Cardiac muscle cell (in vitro differentiated cells and primary cell): ENCODE measurements at regions not wholly inside any gene's neighbourhood (a gene's known extent, or its start where the extent isn't known, plus 50 kb on each side); places are given as distances from the start of the nearest gene placed in this dataset.

ENCODE experiments used
- DNase-seq, 2 donors: peaks; one replicate each; pipeline versions ENCODE4 v3.0.0 to v3.0.0-alpha.2; 2010 to 2017; ENCODE audit warnings: low read depth in 1 of 2, low spot score in 1 of 2
- H3K27ac ChIP-seq: fragments of 200-600 bp; sonication (generic); 2 replicates; pipeline ENCODE4 v1.5.1; 2016
- H3K27me3 ChIP-seq: fragments of 200-600 bp; sonication (generic); 2 replicates; pipeline ENCODE4 v1.6.0; 2016; ENCODE audit warnings: control low read depth
- H3K36me3 ChIP-seq: fragments of 200-600 bp; sonication (generic); 2 replicates; pipeline ENCODE4 v1.5.1; 2016; ENCODE audit warnings: control low read depth
- H3K4me1 ChIP-seq: fragments of 200-600 bp; sonication (generic); 2 replicates; pipeline ENCODE4 v1.8.1; 2017; ENCODE audit warnings: low read depth, mild to moderate bottlenecking, mixed run types
- H3K4me3 ChIP-seq: fragments of 200-600 bp; sonication (generic); 2 replicates; pipeline ENCODE4 v1.5.1; 2016; ENCODE audit warnings: mild to moderate bottlenecking
- H3K9me3 ChIP-seq: fragments of 200-600 bp; sonication (generic); 2 replicates; pipeline ENCODE4 v1.5.1; 2017; ENCODE audit warnings: low read depth, mild to moderate bottlenecking, control low read depth
- CTCF ChIP-seq: IDR thresholded peaks from 2 replicates; pipeline ENCODE4 v1.5.1; 2012; ENCODE audit warnings: low read depth, mild to moderate bottlenecking, low read length

GRCh38 chr10:91076991-91077548, 143.4 kb upstream of the PCGF5 start:
- DNase-seq: no peak
- peaks cover 8% of the 10 kb centered on the region for H3K4me1 ChIP-seq
- TF ChIP-seq CTCF: no peak
- no peaks in the 10 kb centered on the region for H3K36me3 ChIP-seq
- H3K27me3 ChIP-seq: no peaks in the 10 kb centered on the region
- H3K27ac ChIP-seq: no peak overlapping the region
- no peak overlapping the region for H3K4me3 ChIP-seq
- no peaks in the 10 kb centered on the region for H3K9me3 ChIP-seq

DNA sequence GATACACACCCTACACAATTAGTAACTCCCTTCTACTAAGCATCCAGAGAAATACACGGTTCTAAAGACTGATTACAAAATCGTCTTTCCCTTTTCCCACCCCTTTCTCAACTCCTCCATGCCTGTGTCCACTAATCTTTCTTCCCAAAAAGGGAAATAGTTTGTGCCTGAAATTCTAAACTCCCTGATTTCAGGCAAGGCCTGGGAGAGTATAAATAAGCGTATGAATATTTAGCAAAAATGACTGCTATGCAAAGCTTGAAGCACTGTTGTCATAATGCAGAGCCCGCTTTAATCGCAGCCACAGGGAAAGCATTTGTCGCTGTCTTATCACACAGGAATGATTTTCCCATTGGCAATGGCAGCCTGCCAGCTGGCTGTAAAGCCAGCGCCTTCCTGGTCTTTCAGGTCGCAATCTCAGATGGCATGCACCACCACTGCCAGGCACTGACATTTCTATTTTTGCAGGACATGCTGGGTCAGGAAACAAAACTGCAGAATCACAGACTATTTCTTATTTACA, 142.9 kb upstream of the PCGF5 start:
- Histone ChIP-seq H3K27me3 (no peaks in the 10 kb centered on the region), H3K9me3 (no peaks in the 10 kb centered on the region), H3K4me1 (peaks cover 8% of the 10 kb centered on the region), H3K4me3 (no peak overlapping the region), H3K36me3 (no peaks in the 10 kb centered on the region), H3K27ac (no peak overlapping the region)
- peak; percentile 44 to 50 for DNase-seq
- no peak for TF ChIP-seq CTCF

- peaks cover 8% of the 10 kb centered on the region for H3K4me1 ChIP-seq
- H3K4me3 ChIP-seq: no peak overlapping the region
- no peak overlapping the region for H3K27ac ChIP-seq
- no peaks in the 10 kb centered on the region for H3K9me3 ChIP-seq
- no peaks in the 10 kb centered on the region for H3K36me3 ChIP-seq
- H3K27me3 ChIP-seq: no peaks in the 10 kb centered on the region
- TF ChIP-seq CTCF: no peak
- no peak for DNase-seq
Measured at GRCh38 chr10:91080776-91081175, 139.7 kb upstream of the PCGF5 start.

DNA sequence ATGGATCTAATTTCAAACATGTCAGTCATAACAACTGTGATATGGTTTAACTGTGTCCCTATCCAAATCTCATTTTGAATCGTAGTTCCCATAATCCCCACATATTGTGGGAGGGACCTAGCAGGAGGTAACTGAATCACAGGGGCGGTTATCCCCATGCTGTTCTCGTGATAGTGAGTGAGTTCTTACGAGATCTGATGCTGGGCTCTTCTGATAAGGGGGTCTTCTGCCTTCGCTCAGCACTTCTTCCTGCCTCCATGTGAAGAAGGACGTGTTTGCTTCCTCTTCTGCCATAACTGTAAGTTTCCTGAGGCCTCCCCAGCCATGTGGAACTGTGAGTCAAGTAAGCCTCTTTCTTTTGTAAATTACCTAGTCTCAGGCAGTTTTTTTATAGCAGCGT, 138.0 kb upstream of the PCGF5 start:
- H3K4me1 ChIP-seq: peaks cover 8% of the 10 kb centered on the region
- no peak for TF ChIP-seq CTCF

DNA sequence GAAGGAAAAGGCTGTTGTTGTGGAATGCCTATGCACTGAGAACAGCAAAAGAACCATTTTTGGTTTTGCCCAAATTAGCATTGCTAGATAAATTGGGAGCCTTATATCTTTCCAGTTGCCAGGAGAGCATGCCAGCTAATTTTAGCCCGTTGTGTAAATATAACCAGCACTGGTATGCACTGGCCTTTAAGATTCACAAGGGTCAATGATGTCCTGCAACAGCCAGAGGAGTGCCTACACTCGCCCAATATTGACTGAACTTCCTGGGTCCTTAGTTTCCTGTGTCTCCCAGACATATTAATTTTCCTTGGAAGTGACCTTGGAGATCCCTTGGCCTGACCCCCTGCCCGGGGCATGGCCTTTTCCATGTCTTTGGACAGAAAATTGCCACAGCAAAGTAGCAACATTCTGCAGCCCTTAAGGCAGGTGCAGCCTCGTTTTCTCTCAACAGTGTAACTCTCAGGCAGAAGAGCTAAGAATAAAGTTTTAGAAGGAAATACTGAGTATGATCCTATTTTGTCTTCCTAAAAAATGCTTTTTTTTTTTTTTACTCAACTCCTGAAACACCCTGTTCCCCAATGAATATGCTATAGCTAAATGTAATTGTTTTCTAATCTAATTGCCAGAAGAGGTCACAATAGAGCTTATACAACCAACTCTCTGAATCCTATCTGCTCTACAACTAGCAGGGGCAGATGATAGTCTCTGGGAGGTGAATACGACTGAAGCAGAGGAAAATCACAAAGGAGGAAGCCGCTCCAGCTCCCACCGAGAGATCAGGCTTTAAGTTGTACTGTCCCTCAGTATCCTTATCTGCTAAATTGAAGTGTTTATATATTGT, 131.9 kb upstream of the PCGF5 start:
- Histone ChIP-seq H3K27me3 (no peaks in the 10 kb centered on the region), H3K4me3 (no peak overlapping the region), H3K36me3 (no peaks in the 10 kb centered on the region), H3K27ac (peak overlapping the region; percentile 92), H3K4me1 (peaks cover 18% of the 10 kb centered on the region), H3K9me3 (no peaks in the 10 kb centered on the region)
- peak; percentile 18 for TF ChIP-seq CTCF
- peak; percentile 45 to 55 for DNase-seq

More for the DNA sequence above, 138.0 kb upstream of the PCGF5 start:
- Histone ChIP-seq H3K27me3 (no peaks in the 10 kb centered on the region), H3K9me3 (no peaks in the 10 kb centered on the region), H3K4me3 (no peak overlapping the region), H3K27ac (no peak overlapping the region), H3K36me3 (no peaks in the 10 kb centered on the region)
- DNase-seq: no peak
